ENCODE measurements at regions not wholly inside any gene's neighbourhood (a gene's known extent, or its start where the extent isn't known, plus 50 kb on each side); places are given as distances from the start of the nearest gene placed in this dataset.

GRCh38 chr12:92339198-92339821, 193.7 kb upstream of the BTG1 start:
- CTCF ChIA-PET (ENCODE audit: unreplicated experiment), result no interaction called here
- intact Hi-C loops (cut with micrococcal nuclease; ENCODE audit: unreplicated experiment), result no loop called here
- POLR2A ChIA-PET, result interaction anchor here (1.3 kb wide), 1 partner anchor 9 kb away, joined by 3 read pairs; no protein-coding TSS in a partner anchor

DNA sequence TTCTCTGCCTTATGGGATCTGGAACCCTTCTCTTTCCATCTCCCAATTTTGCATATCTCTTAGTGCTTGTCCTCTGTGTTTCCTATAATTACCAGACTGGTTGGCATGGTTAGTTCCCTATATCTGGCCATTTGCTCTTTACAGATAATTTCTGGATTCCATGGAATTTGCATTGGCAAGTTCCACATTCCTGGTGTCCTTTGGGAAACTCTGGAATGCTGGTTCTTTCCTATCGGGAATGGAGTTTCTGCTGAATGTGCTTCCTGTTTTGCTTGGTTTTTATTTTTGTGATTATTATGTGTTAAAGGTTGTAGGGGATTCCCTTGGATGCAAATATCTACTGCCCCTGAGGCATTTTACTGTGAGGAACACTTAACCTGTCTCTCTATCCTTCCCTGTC, 193.0 kb upstream of the BTG1 start:
- CTCF ChIA-PET (ENCODE audit: unreplicated experiment), result no interaction called here

More at GRCh38 chr12:92339198-92339821, 193.7 kb upstream of the BTG1 start:
- no peaks in the 10 kb centered on the region for H3K79me2 ChIP-seq (ENCODE audit: insufficient read depth, low read depth, low read length)
- no peak for TF ChIP-seq EZH2phosphoT487 (IDR thresholded peaks at IDR 0.05; ENCODE audit: borderline replicate concordance, low read depth, low read length)
- TF ChIP-seq, protein P1, sequence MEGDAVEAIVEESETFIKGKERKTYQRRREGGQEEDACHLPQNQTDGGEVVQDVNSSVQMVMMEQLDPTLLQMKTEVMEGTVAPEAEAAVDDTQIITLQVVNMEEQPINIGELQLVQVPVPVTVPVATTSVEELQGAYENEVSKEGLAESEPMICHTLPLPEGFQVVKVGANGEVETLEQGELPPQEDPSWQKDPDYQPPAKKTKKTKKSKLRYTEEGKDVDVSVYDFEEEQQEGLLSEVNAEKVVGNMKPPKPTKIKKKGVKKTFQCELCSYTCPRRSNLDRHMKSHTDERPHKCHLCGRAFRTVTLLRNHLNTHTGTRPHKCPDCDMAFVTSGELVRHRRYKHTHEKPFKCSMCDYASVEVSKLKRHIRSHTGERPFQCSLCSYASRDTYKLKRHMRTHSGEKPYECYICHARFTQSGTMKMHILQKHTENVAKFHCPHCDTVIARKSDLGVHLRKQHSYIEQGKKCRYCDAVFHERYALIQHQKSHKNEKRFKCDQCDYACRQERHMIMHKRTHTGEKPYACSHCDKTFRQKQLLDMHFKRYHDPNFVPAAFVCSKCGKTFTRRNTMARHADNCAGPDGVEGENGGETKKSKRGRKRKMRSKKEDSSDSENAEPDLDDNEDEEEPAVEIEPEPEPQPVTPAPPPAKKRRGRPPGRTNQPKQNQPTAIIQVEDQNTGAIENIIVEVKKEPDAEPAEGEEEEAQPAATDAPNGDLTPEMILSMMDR (conservative IDR thresholded peaks at IDR 0.05; ENCODE audit: low read length), result no peak
- BruUV-seq (replicated peaks), result no TSS peak
- no peaks in the 10 kb centered on the region; the same call in 1 of the 2 replicates for H3K9me3 ChIP-seq (ENCODE audit: low read length)
- no peaks in the 10 kb centered on the region for H3K36me3 ChIP-seq (ENCODE audit: insufficient read depth, low read length)
- H3K27ac ChIP-seq (ENCODE audit: low read depth, low read length, poor library complexity, severe bottlenecking), result no peak overlapping the region
- H2AFZ ChIP-seq (ENCODE audit: low read length), result no peak overlapping the region
- no peaks in the 10 kb centered on the region for H3K9me2 ChIP-seq (ENCODE audit: insufficient read depth, low read length)
- no peaks in the 10 kb centered on the region for H4K20me1 ChIP-seq (ENCODE audit: insufficient read depth, low read length)
- H3K4me2 ChIP-seq (ENCODE audit: low read length), result no peak overlapping the region
- no peak overlapping the region for H3K4me3 ChIP-seq (ENCODE audit: low read depth, low read length, poor library complexity, severe bottlenecking)
- no peaks in the 10 kb centered on the region for H3K4me1 ChIP-seq (ENCODE audit: insufficient read depth, low read length, poor library complexity, severe bottlenecking)
- no peak for DNase-seq (ENCODE audit: low spot score)

GRCh38 chr12:92338102-92338501, 192.5 kb upstream of the BTG1 start:
- no peak overlapping the region for H3K4me2 ChIP-seq (ENCODE audit: low read length)
- CTCF ChIA-PET (ENCODE audit: unreplicated experiment), result no interaction called here
- no TSS peak for BruUV-seq (replicated peaks)

More for the DNA sequence above, 193.0 kb upstream of the BTG1 start:
- Histone ChIP-seq H3K4me1 (ENCODE audit: insufficient read depth, low read length, poor library complexity, severe bottlenecking) (peaks cover 4% of the 10 kb centered on the region), H3K4me2 (ENCODE audit: low read length) (no peak overlapping the region), H3K4me3 (ENCODE audit: low read depth, low read length, poor library complexity, severe bottlenecking) (no peak overlapping the region), H3K79me2 (ENCODE audit: insufficient read depth, low read depth, low read length) (no peaks in the 10 kb centered on the region), H3K36me3 (ENCODE audit: insufficient read depth, low read length) (no peaks in the 10 kb centered on the region), H3K9me3 (ENCODE audit: low read length) (no peaks in the 10 kb centered on the region; the same call in 1 of the 2 replicates), H3K27ac (ENCODE audit: low read depth, low read length, poor library complexity, severe bottlenecking) (no peak overlapping the region), H2AFZ (ENCODE audit: low read length) (no peak overlapping the region), H3K9me2 (ENCODE audit: insufficient read depth, low read length) (no peaks in the 10 kb centered on the region), H4K20me1 (ENCODE audit: insufficient read depth, low read length) (no peaks in the 10 kb centered on the region)
- no peak for DNase-seq (ENCODE audit: low spot score)
- intact Hi-C loops (cut with micrococcal nuclease; ENCODE audit: unreplicated experiment), result no loop called here
- POLR2A ChIA-PET, result no interaction called here
- BruUV-seq (replicated peaks), result no TSS peak
- no peak for TF ChIP-seq EZH2phosphoT487 (IDR thresholded peaks at IDR 0.05; ENCODE audit: borderline replicate concordance, low read depth, low read length)
- TF ChIP-seq, protein P1 (conservative IDR thresholded peaks at IDR 0.05; ENCODE audit: low read length), result no peak

More at GRCh38 chr12:92338102-92338501, 192.5 kb upstream of the BTG1 start:
- Histone ChIP-seq H3K9me3 (ENCODE audit: low read length) (no peaks in the 10 kb centered on the region; the same call in 1 of the 2 replicates), H3K4me3 (ENCODE audit: low read depth, low read length, poor library complexity, severe bottlenecking) (no peak overlapping the region), H3K36me3 (ENCODE audit: insufficient read depth, low read length) (no peaks in the 10 kb centered on the region), H4K20me1 (ENCODE audit: insufficient read depth, low read length) (no peaks in the 10 kb centered on the region), H2AFZ (ENCODE audit: low read length) (no peak overlapping the region), H3K27ac (ENCODE audit: low read depth, low read length, poor library complexity, severe bottlenecking) (no peak overlapping the region), H3K9me2 (ENCODE audit: insufficient read depth, low read length) (no peaks in the 10 kb centered on the region), H3K79me2 (ENCODE audit: insufficient read depth, low read depth, low read length) (no peaks in the 10 kb centered on the region), H3K4me1 (ENCODE audit: insufficient read depth, low read length, poor library complexity, severe bottlenecking) (peaks cover 8% of the 10 kb centered on the region)
- POLR2A ChIA-PET, result no interaction called here
- intact Hi-C loops (cut with micrococcal nuclease; ENCODE audit: unreplicated experiment), result no loop called here
- DNase-seq (ENCODE audit: low spot score), result no peak
- TF ChIP-seq, protein P1 (conservative IDR thresholded peaks at IDR 0.05; ENCODE audit: low read length), result no peak
- no peak for TF ChIP-seq EZH2phosphoT487 (IDR thresholded peaks at IDR 0.05; ENCODE audit: borderline replicate concordance, low read depth, low read length)

All from OCI-LY7 (cell line).